GM23338 (cell line): ENCODE measurements at regions not wholly inside any gene's neighbourhood (a gene's known extent, or its start where the extent isn't known, plus 50 kb on each side); places are given as distances from the start of the nearest gene placed in this dataset.

ENCODE experiments used
- ATAC-seq: fragments of 200-7000 bp; cut with Tn5 transposase; 3 replicates; pipeline ENCODE4 v1.9.1; 2020
- DNase-seq: peaks from one replicate; pipeline ENCODE4 v3.0.0-alpha.2; 2015; ENCODE audit warnings: low spot score
- H2AFZ ChIP-seq: fragments of 200-600 bp; sonication (generic); 2 replicates; pipeline ENCODE4 v1.8.0; 2016; ENCODE audit warnings: antibody characterized with exemption, mild to moderate bottlenecking, moderate library complexity
- H3F3A ChIP-seq: fragments of 200-600 bp; sonication (generic); replicated peaks from 2 replicates; pipeline ENCODE4 v1.8.0; 2017; ENCODE audit warnings: antibody characterized with exemption, mixed run types, low read depth
- H3K27ac ChIP-seq: fragments of 200-600 bp; sonication (generic); 2 replicates; pipeline ENCODE4 v1.6.1; 2016; ENCODE audit warnings: low read depth
- H3K27me3 ChIP-seq: fragments of 200-600 bp; sonication (generic); 2 replicates; pipeline ENCODE4 v1.8.0; 2016; ENCODE audit warnings: mild to moderate bottlenecking, mixed run types, moderate library complexity; ENCODE audit not compliant: insufficient read depth
- H3K36me3 ChIP-seq: fragments of 200-600 bp; sonication (generic); 2 replicates; pipeline ENCODE4 v1.8.0; 2016; ENCODE audit warnings: mild to moderate bottlenecking; ENCODE audit not compliant: insufficient read depth
- H3K4me1 ChIP-seq: fragments of 200-600 bp; sonication (generic); 2 replicates; pipeline ENCODE4 v1.8.0; 2016; ENCODE audit warnings: mild to moderate bottlenecking, moderate library complexity; ENCODE audit not compliant: insufficient read depth
- H3K4me2 ChIP-seq: fragments of 200-600 bp; sonication (generic); 2 replicates; pipeline ENCODE4 v1.7.1; 2017; ENCODE audit warnings: mixed run types
- H3K4me3 ChIP-seq: fragments of 200-600 bp; sonication (generic); 2 replicates; pipeline ENCODE4 v1.6.1; 2016; ENCODE audit warnings: mixed run types
- H3K79me2 ChIP-seq: fragments of 200-600 bp; sonication (generic); replicated peaks from 2 replicates; pipeline ENCODE4 v1.8.0; 2017; ENCODE audit warnings: mild to moderate bottlenecking; ENCODE audit not compliant: insufficient read depth
- H3K9me2 ChIP-seq: fragments of 200-600 bp; sonication (generic); 2 replicates; pipeline ENCODE4 v1.8.0; 2017; ENCODE audit not compliant: insufficient read depth
- H4K20me1 ChIP-seq: fragments of 200-600 bp; sonication (generic); replicated peaks from 2 replicates; pipeline ENCODE4 v1.8.0; 2017; ENCODE audit warnings: mild to moderate bottlenecking; ENCODE audit not compliant: insufficient read depth
- H3K27ac Mint-ChIP-seq: 2 replicates; pipeline ENCODE4 v1.8.0; 2020; ENCODE audit warnings: inconsistent platforms, mild to moderate bottlenecking, moderate library complexity, mixed read lengths
- H3K27me3 Mint-ChIP-seq: 3 replicates; pipeline ENCODE4 v1.8.0; 2022; ENCODE audit warnings: low read depth, mild to moderate bottlenecking, moderate library complexity, mixed read lengths, inconsistent platforms; ENCODE audit not compliant: insufficient read depth, poor library complexity
- H3K36me3 Mint-ChIP-seq: 3 replicates; pipeline ENCODE4 v1.8.0; 2021; ENCODE audit warnings: low read depth, mild to moderate bottlenecking, inconsistent platforms, moderate library complexity, mixed read lengths
- H3K4me1 Mint-ChIP-seq: 3 replicates; pipeline ENCODE4 v1.8.0; 2020; ENCODE audit warnings: mild to moderate bottlenecking, inconsistent platforms, mixed read lengths
- H3K4me3 Mint-ChIP-seq: 3 replicates; pipeline ENCODE4 v1.8.0; 2021; ENCODE audit warnings: moderate library complexity, mild to moderate bottlenecking, inconsistent platforms, mixed read lengths
- H3K9me3 Mint-ChIP-seq: 3 replicates; pipeline ENCODE4 v1.8.0; 2020; ENCODE audit warnings: moderate library complexity, mild to moderate bottlenecking, inconsistent platforms, mixed read lengths
- CREB1 ChIP-seq: fragments of 250-450 bp; sonication (Bioruptor Pico); IDR thresholded peaks from 2 replicates; pipeline ENCODE4 v1.5.0; 2020; ENCODE audit warnings: low read depth, mild to moderate bottlenecking, moderate library complexity
- EZH2phosphoT487 ChIP-seq: fragments of 200-600 bp; sonication (generic); IDR thresholded peaks from one replicate; pipeline ENCODE4 v1.8.1; 2018; ENCODE audit warnings: antibody characterized with exemption; ENCODE audit not compliant: unreplicated experiment
- JUNB ChIP-seq: IDR thresholded peaks from one replicate; pipeline ENCODE4 v1.6.1; 2016; ENCODE audit warnings: antibody characterized with exemption; ENCODE audit not compliant: unreplicated experiment
- NANOG ChIP-seq: IDR thresholded peaks from 2 replicates; pipeline ENCODE4 v1.6.1; 2016; ENCODE audit warnings: antibody characterized with exemption, borderline replicate concordance
- POLR2AphosphoS5 ChIP-seq: IDR thresholded peaks from 2 replicates; pipeline ENCODE4 v1.6.1; 2016; ENCODE audit warnings: antibody characterized with exemption, low read depth
- STAT1 ChIP-seq: IDR thresholded peaks from one replicate; pipeline ENCODE4 v1.6.1; 2016; ENCODE audit warnings: antibody characterized with exemption; ENCODE audit not compliant: unreplicated experiment
- ZNF114 ChIP-seq: fragments of 250-450 bp; sonication (Bioruptor Pico); IDR thresholded peaks from 2 replicates; pipeline ENCODE4 v1.5.0; 2020; ENCODE audit warnings: mild to moderate bottlenecking, moderate library complexity
- ZNF331 ChIP-seq: fragments of 250-450 bp; sonication (Bioruptor Pico); IDR thresholded peaks from 2 replicates; pipeline ENCODE4 v1.5.0; 2020; ENCODE audit warnings: low read depth, mild to moderate bottlenecking, moderate library complexity
- TF ChIP-seq, protein P1 (sequence below), 2 experiments: fragments of 200-600 bp in 1 of 2; sonication (generic) in 1 of 2; conservative IDR thresholded peaks; 2 replicates each; pipeline versions ENCODE4 v1.5.1 to v1.6.1; 2016 to 2017; ENCODE audit warnings: antibody characterized with exemption in 2 of 2, low read depth in 2 of 2, mild to moderate bottlenecking in 2 of 2, moderate library complexity in 1 of 2
- TF ChIP-seq, protein P2 (sequence below): IDR thresholded peaks from one replicate; pipeline ENCODE4 v1.6.1; 2018; ENCODE audit warnings: antibody characterized with exemption; ENCODE audit not compliant: unreplicated experiment
- TF ChIP-seq, protein P3 (sequence below): fragments of 250-450 bp; sonication (Bioruptor Pico); IDR thresholded peaks from 2 replicates; pipeline ENCODE4 v1.5.0; 2020; ENCODE audit warnings: mild to moderate bottlenecking, moderate library complexity

DNA sequence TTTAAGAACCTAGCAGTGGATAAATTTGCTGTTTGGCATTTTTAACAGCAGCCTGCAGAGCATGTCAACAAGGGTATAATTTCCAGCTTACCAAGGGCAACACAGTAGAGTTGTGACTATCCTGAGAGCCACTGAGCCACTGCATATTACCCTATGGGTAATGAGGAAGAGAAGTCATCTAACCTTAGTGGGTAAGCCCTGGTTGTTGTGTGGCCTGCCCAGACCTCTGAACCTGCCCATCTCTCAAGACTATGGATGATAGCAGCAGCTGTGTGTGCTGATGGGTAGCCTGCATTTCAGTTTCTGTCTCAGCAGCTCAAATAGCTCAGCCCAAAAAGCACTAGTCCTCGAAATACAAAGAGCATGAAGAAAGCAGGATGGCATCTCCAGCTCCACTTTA, 56.1 kb upstream of the PIP5K1B start (continued):
- TF ChIP-seq, protein P1, sequence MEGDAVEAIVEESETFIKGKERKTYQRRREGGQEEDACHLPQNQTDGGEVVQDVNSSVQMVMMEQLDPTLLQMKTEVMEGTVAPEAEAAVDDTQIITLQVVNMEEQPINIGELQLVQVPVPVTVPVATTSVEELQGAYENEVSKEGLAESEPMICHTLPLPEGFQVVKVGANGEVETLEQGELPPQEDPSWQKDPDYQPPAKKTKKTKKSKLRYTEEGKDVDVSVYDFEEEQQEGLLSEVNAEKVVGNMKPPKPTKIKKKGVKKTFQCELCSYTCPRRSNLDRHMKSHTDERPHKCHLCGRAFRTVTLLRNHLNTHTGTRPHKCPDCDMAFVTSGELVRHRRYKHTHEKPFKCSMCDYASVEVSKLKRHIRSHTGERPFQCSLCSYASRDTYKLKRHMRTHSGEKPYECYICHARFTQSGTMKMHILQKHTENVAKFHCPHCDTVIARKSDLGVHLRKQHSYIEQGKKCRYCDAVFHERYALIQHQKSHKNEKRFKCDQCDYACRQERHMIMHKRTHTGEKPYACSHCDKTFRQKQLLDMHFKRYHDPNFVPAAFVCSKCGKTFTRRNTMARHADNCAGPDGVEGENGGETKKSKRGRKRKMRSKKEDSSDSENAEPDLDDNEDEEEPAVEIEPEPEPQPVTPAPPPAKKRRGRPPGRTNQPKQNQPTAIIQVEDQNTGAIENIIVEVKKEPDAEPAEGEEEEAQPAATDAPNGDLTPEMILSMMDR (conservative IDR thresholded peaks at IDR 0.05; ENCODE audit: low read depth in 2 of 2): no peak

DNA sequence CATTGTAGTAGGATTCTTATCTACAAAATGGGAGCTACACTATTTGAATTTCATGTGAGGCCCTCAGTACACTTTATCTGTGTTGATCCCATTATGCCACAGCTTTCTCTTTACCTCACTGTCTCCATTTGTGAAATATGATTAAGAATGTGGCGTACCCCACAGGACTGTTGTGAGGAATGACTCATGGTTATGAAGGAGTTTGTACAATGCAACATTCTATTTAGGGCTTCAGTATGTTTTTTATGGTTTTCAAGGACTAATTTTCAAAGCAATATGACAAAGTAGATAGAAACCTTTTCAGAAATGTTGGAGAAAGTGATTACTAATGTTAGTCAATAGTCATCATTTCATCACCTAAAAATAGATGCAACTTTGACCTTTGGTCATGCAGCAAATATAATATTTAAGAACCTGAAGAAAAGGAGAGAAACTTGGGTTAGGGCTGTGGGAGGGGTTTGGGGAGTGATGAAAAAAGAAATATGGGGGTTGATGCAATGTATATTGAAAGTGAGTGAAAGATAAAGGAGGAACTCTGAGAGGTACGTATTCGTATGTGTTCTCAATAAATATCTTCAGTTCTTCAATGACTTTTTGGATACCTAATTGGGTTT, 53.7 kb upstream of the PIP5K1B start:
- no peak overlapping the region for H3K4me3 Mint-ChIP-seq
- H3K4me3 ChIP-seq: no peak overlapping the region
- no peak overlapping the region for H3K4me2 ChIP-seq
- no peaks in the 10 kb centered on the region for H3K79me2 ChIP-seq
- DNase-seq (no peak), ATAC-seq (no peak)
- H3K4me1 ChIP-seq: no peaks in the 10 kb centered on the region
- H3K27me3 Mint-ChIP-seq: no peaks in the 10 kb centered on the region
- H3K4me1 Mint-ChIP-seq: no peaks in the 10 kb centered on the region; the same call in 2 of the 3 replicates
- H3K9me3 Mint-ChIP-seq: no peaks in the 10 kb centered on the region
- no peaks in the 10 kb centered on the region for H3K27me3 ChIP-seq
- no peak overlapping the region for H3K27ac ChIP-seq
- H3F3A ChIP-seq: no peaks in the 10 kb centered on the region
- no peak overlapping the region for H3K27ac Mint-ChIP-seq
- no peaks in the 10 kb centered on the region for H3K36me3 ChIP-seq
- H4K20me1 ChIP-seq: no peaks in the 10 kb centered on the region
- no peaks in the 10 kb centered on the region for H3K36me3 Mint-ChIP-seq
- H3K9me2 ChIP-seq: 0 out of 2 replicates have a peak, but pooled peaks cover 3% of the 10 kb centered on the region
- no peak overlapping the region for H2AFZ ChIP-seq
- TF ChIP-seq, protein P2, sequence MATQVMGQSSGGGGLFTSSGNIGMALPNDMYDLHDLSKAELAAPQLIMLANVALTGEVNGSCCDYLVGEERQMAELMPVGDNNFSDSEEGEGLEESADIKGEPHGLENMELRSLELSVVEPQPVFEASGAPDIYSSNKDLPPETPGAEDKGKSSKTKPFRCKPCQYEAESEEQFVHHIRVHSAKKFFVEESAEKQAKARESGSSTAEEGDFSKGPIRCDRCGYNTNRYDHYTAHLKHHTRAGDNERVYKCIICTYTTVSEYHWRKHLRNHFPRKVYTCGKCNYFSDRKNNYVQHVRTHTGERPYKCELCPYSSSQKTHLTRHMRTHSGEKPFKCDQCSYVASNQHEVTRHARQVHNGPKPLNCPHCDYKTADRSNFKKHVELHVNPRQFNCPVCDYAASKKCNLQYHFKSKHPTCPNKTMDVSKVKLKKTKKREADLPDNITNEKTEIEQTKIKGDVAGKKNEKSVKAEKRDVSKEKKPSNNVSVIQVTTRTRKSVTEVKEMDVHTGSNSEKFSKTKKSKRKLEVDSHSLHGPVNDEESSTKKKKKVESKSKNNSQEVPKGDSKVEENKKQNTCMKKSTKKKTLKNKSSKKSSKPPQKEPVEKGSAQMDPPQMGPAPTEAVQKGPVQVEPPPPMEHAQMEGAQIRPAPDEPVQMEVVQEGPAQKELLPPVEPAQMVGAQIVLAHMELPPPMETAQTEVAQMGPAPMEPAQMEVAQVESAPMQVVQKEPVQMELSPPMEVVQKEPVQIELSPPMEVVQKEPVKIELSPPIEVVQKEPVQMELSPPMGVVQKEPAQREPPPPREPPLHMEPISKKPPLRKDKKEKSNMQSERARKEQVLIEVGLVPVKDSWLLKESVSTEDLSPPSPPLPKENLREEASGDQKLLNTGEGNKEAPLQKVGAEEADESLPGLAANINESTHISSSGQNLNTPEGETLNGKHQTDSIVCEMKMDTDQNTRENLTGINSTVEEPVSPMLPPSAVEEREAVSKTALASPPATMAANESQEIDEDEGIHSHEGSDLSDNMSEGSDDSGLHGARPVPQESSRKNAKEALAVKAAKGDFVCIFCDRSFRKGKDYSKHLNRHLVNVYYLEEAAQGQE: no peak
- TF ChIP-seq POLR2AphosphoS5: no peak
- no peak for TF ChIP-seq ZNF114 (CRISPR knock-in tag)
- no peak for TF ChIP-seq ZNF331
- TF ChIP-seq STAT1: no peak
- TF ChIP-seq, protein P1 (conservative IDR thresholded peaks at IDR 0.05; ENCODE audit: low read depth in 2 of 2): no peak
- TF ChIP-seq, protein P3, sequence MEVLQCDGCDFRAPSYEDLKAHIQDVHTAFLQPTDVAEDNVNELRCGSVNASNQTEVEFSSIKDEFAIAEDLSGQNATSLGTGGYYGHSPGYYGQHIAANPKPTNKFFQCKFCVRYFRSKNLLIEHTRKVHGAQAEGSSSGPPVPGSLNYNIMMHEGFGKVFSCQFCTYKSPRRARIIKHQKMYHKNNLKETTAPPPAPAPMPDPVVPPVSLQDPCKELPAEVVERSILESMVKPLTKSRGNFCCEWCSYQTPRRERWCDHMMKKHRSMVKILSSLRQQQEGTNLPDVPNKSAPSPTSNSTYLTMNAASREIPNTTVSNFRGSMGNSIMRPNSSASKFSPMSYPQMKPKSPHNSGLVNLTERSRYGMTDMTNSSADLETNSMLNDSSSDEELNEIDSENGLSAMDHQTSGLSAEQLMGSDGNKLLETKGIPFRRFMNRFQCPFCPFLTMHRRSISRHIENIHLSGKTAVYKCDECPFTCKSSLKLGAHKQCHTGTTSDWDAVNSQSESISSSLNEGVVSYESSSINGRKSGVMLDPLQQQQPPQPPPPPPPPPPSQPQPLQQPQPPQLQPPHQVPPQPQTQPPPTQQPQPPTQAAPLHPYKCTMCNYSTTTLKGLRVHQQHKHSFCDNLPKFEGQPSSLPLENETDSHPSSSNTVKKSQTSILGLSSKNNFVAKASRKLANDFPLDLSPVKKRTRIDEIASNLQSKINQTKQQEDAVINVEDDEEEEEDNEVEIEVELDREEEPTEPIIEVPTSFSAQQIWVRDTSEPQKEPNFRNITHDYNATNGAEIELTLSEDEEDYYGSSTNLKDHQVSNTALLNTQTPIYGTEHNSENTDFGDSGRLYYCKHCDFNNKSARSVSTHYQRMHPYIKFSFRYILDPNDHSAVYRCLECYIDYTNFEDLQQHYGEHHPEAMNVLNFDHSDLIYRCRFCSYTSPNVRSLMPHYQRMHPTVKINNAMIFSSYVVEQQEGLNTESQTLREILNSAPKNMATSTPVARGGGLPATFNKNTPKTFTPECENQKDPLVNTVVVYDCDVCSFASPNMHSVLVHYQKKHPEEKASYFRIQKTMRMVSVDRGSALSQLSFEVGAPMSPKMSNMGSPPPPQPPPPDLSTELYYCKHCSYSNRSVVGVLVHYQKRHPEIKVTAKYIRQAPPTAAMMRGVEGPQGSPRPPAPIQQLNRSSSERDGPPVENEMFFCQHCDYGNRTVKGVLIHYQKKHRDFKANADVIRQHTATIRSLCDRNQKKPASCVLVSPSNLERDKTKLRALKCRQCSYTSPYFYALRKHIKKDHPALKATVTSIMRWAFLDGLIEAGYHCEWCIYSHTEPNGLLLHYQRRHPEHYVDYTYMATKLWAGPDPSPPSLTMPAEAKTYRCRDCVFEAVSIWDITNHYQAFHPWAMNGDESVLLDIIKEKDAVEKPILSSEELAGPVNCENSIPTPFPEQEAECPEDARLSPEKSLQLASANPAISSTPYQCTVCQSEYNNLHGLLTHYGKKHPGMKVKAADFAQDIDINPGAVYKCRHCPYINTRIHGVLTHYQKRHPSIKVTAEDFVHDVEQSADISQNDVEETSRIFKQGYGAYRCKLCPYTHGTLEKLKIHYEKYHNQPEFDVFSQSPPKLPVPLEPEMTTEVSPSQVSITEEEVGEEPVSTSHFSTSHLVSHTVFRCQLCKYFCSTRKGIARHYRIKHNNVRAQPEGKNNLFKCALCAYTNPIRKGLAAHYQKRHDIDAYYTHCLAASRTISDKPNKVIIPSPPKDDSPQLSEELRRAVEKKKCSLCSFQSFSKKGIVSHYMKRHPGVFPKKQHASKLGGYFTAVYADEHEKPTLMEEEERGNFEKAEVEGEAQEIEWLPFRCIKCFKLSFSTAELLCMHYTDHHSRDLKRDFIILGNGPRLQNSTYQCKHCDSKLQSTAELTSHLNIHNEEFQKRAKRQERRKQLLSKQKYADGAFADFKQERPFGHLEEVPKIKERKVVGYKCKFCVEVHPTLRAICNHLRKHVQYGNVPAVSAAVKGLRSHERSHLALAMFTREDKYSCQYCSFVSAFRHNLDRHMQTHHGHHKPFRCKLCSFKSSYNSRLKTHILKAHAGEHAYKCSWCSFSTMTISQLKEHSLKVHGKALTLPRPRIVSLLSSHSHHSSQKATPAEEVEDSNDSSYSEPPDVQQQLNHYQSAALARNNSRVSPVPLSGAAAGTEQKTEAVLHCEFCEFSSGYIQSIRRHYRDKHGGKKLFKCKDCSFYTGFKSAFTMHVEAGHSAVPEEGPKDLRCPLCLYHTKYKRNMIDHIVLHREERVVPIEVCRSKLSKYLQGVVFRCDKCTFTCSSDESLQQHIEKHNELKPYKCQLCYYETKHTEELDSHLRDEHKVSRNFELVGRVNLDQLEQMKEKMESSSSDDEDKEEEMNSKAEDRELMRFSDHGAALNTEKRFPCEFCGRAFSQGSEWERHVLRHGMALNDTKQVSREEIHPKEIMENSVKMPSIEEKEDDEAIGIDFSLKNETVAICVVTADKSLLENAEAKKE (CRISPR knock-in tag): no peak
- TF ChIP-seq NANOG: no peak
- no peak for TF ChIP-seq CREB1 (CRISPR knock-in tag)
- no peak for TF ChIP-seq JUNB
- TF ChIP-seq EZH2phosphoT487: no peak
